Effector memory CD4-positive, alpha-beta T cell (primary cell): ENCODE measurements at regions not wholly inside any gene's neighbourhood (a gene's known extent, or its start where the extent isn't known, plus 50 kb on each side); places are given as distances from the start of the nearest gene placed in this dataset.

ENCODE experiments used
- DNase-seq, 3 donors: peaks; one replicate each; pipeline ENCODE4 v3.0.0-alpha.2; 2020
- H3K27ac ChIP-seq: 2 replicates; pipeline ENCODE4 v1.7.0; 2013; ENCODE audit warnings: mild to moderate bottlenecking, low read length, moderate library complexity; ENCODE audit not compliant: insufficient read depth, poor library complexity, severe bottlenecking
- H3K27me3 ChIP-seq: replicated peaks from 2 replicates; pipeline ENCODE4 v1.7.0; 2013; ENCODE audit warnings: mild to moderate bottlenecking, low read length; ENCODE audit not compliant: insufficient read depth, control insufficient read depth, poor library complexity, severe bottlenecking
- H3K36me3 ChIP-seq: 2 replicates; pipeline ENCODE4 v1.7.0; 2013; ENCODE audit warnings: mild to moderate bottlenecking, low read length, moderate library complexity; ENCODE audit not compliant: control insufficient read depth, insufficient read depth
- H3K4me1 ChIP-seq: 2 replicates; pipeline ENCODE4 v1.7.0; 2013; ENCODE audit warnings: low read length, mild to moderate bottlenecking; ENCODE audit not compliant: control insufficient read depth, insufficient read depth, poor library complexity, severe bottlenecking
- H3K4me3 ChIP-seq: 2 replicates; pipeline ENCODE4 v1.7.0; 2013; ENCODE audit warnings: low read length, low read depth, mild to moderate bottlenecking; ENCODE audit not compliant: insufficient read depth, poor library complexity, severe bottlenecking
- H3K9me3 ChIP-seq: 2 replicates; pipeline ENCODE4 v1.7.0; 2013; ENCODE audit warnings: mild to moderate bottlenecking, low read length, moderate library complexity; ENCODE audit not compliant: control insufficient read depth

- Histone ChIP-seq H3K9me3 (no peaks in the 10 kb centered on the region), H3K27me3 (no peaks in the 10 kb centered on the region), H3K4me3 (no peak overlapping the region), H3K27ac (no peak overlapping the region), H3K4me1 (no peaks in the 10 kb centered on the region), H3K36me3 (no peaks in the 10 kb centered on the region)
- DNase-seq = no peak
Measured at GRCh38 chr17:14752011-14752410, 451.1 kb downstream of the HS3ST3B1 start.

DNA sequence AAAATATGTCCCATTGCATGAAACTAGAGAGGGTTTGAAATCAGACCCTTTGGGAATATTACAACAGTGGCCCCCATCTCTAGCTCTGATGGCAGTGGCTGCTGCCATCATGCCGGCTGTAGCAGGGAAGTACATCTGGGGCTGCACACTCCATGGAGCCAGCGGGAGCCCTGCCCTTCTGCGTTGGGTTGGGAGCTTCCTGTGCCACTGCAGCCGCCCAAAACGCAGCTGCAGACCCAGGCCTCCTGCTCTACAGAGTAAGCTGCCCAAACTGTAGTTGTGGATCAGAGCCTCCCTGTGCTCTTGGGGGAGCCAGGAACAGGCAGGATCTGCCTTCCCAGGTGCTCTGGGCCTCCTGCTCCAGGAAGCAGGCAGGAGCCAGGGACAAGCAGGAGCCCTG lies 450.0 kb downstream of the HS3ST3B1 start:
- no peak for DNase-seq

GRCh38 chr17:14749269-14749668 lies 448.4 kb downstream of the HS3ST3B1 start:
- no peak overlapping the region for H3K4me3 ChIP-seq
- no peak for DNase-seq
- no peak overlapping the region for H3K27ac ChIP-seq
- no peaks in the 10 kb centered on the region for H3K9me3 ChIP-seq
- H3K27me3 ChIP-seq = no peaks in the 10 kb centered on the region
- no peaks in the 10 kb centered on the region for H3K4me1 ChIP-seq
- H3K36me3 ChIP-seq = no peaks in the 10 kb centered on the region

More for the DNA sequence above, 450.0 kb downstream of the HS3ST3B1 start:
- no peaks in the 10 kb centered on the region for H3K9me3 ChIP-seq
- H3K4me1 ChIP-seq = no peaks in the 10 kb centered on the region
- H3K27ac ChIP-seq = no peak overlapping the region
- H3K27me3 ChIP-seq = no peaks in the 10 kb centered on the region
- H3K36me3 ChIP-seq = no peaks in the 10 kb centered on the region
- H3K4me3 ChIP-seq = no peak overlapping the region

- no peak for DNase-seq
- Histone ChIP-seq H3K4me3 (no peak overlapping the region), H3K27me3 (no peaks in the 10 kb centered on the region), H3K4me1 (no peaks in the 10 kb centered on the region), H3K36me3 (no peaks in the 10 kb centered on the region), H3K27ac (no peak overlapping the region), H3K9me3 (no peaks in the 10 kb centered on the region)
Measured at GRCh38 chr17:14748036-14748710, 447.3 kb downstream of the HS3ST3B1 start.

DNA sequence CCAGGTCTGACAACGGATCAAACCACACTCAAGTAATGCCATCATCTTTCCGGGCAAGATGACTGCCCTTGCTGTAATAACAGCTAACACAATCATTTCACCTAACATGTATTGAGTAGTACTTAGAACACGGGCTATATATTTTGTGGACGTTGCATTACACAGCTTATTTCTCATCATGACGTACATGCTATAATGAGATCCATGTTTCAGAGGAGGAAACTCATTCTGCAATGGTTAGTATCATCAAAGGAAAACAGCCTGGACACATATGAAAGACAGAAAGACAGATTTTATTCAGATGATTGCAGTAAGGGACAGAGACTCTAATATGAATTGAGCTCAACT lies 446.7 kb downstream of the HS3ST3B1 start:
- DNase-seq = no peak
- no peak overlapping the region for H3K4me3 ChIP-seq

DNA sequence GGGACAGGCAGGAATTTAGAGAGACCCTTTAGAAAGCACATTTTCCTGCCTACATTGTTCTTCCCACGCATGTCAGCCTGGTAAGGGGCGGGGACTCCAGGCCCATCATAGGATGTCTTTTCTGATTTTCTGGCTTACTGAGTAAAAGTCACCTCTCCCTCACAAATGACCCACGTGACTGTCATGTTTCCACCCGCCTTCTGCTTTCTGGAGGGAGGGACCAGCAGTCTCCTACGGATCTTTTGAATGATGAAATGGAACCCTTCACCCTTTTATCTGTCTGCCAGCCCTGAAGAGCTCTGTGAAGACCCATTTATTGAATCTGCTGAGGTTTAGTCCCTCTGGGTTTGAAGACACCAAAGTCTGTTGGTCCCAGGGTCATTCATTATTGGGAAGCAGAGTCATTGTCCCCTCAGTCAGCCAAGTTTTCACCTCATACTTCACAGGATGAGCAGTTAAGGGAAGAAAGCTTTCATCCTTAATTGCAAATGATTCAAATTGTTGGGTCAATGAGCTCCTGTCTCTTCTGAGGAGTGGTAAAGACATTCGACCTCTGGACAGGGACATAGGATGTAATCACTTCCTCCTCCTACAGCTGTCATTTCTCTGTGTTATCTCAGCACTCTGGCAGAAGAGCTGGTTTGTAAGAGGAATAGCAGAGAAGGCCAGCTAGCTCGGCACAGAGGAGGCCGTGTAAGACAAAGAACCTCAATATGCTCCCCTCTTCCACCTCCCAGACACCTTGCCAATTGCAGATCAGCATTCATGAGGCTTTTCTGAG lies 446.1 kb downstream of the HS3ST3B1 start:
- DNase-seq = no peak
- no peak overlapping the region for H3K4me3 ChIP-seq
- H3K27ac ChIP-seq = no peak overlapping the region
- no peaks in the 10 kb centered on the region for H3K4me1 ChIP-seq
- H3K36me3 ChIP-seq = no peaks in the 10 kb centered on the region
- H3K27me3 ChIP-seq = no peaks in the 10 kb centered on the region
- no peaks in the 10 kb centered on the region for H3K9me3 ChIP-seq

More for the DNA sequence above, 446.7 kb downstream of the HS3ST3B1 start:
- no peaks in the 10 kb centered on the region for H3K27me3 ChIP-seq
- no peaks in the 10 kb centered on the region for H3K4me1 ChIP-seq
- no peak overlapping the region for H3K27ac ChIP-seq
- no peaks in the 10 kb centered on the region for H3K9me3 ChIP-seq
- H3K36me3 ChIP-seq = no peaks in the 10 kb centered on the region

- DNase-seq = no peak
- Histone ChIP-seq H3K9me3 (no peaks in the 10 kb centered on the region), H3K36me3 (no peaks in the 10 kb centered on the region), H3K4me1 (no peaks in the 10 kb centered on the region), H3K27ac (no peak overlapping the region), H3K4me3 (no peak overlapping the region), H3K27me3 (no peaks in the 10 kb centered on the region)
Measured at GRCh38 chr17:14745541-14745940, 444.7 kb downstream of the HS3ST3B1 start.

GRCh38 chr17:14744761-14745473 lies 444.0 kb downstream of the HS3ST3B1 start:
- H3K4me3 ChIP-seq = no peak overlapping the region
- H3K27me3 ChIP-seq = no peaks in the 10 kb centered on the region
- H3K4me1 ChIP-seq = no peaks in the 10 kb centered on the region
- no peaks in the 10 kb centered on the region for H3K36me3 ChIP-seq
- DNase-seq = no peak
- H3K27ac ChIP-seq = no peak overlapping the region
- H3K9me3 ChIP-seq = no peaks in the 10 kb centered on the region

DNA sequence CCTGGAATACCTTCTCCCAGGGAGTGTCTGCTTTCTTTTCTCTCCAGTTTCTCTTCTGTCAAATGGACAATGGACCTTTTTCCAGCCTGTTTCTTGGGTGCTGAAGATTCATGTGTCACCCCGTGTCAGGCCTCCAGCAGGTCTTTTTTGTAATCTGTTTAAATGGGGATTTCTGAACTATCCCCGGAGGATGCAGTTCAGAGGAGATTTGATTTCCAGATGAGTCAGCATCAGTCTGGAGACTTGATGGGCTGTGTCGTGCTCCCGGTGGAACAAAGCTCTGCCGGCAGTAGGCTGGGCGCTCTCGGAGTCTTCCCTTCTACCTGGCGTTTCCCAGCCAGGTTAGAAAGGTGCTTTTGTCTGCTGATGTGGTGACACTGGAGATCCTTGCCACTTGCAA lies 440.6 kb downstream of the HS3ST3B1 start:
- Histone ChIP-seq H3K4me1 (no peaks in the 10 kb centered on the region), H3K27me3 (no peaks in the 10 kb centered on the region), H3K9me3 (no peaks in the 10 kb centered on the region), H3K27ac (no peak overlapping the region), H3K4me3 (no peak overlapping the region), H3K36me3 (no peaks in the 10 kb centered on the region)
- DNase-seq = no peak
